ENCODE measurements at regions not wholly inside any gene's neighbourhood (a gene's known extent, or its start where the extent isn't known, plus 50 kb on each side); places are given as distances from the start of the nearest gene placed in this dataset.

GRCh38 chr3:164371681-164372080, 706.6 kb downstream of the SI start:
- no peak for TF ChIP-seq CTCF (IDR thresholded peaks at IDR 0.05; ENCODE audit: control insufficient read depth, insufficient read depth, low read depth, low read length, missing control alignments)
- DNase-seq (ENCODE audit: low read depth), result no peak

GRCh38 chr3:164370970-164371369, 707.3 kb downstream of the SI start:
- DNase-seq (ENCODE audit: low read depth), result no peak
- no peak for TF ChIP-seq CTCF (IDR thresholded peaks at IDR 0.05; ENCODE audit: control insufficient read depth, insufficient read depth, low read depth, low read length, missing control alignments)
- H3K4me3 ChIP-seq (ENCODE audit: control insufficient read depth, low read depth, low read length), result no peak overlapping the region

More at GRCh38 chr3:164371681-164372080, 706.6 kb downstream of the SI start:
- H3K4me3 ChIP-seq (ENCODE audit: control insufficient read depth, low read depth, low read length), result no peak overlapping the region

- TF ChIP-seq CTCF (IDR thresholded peaks at IDR 0.05; ENCODE audit: control insufficient read depth, insufficient read depth, low read depth, low read length, missing control alignments), result no peak
- no peak overlapping the region for H3K4me3 ChIP-seq (ENCODE audit: control insufficient read depth, low read depth, low read length)
Observed at GRCh38 chr3:164365242-164365641, 713.1 kb downstream of the SI start.

GRCh38 chr3:164364111-164364510, 714.2 kb downstream of the SI start:
- H3K4me3 ChIP-seq (ENCODE audit: control insufficient read depth, low read depth, low read length), result no peak overlapping the region
- DNase-seq (ENCODE audit: low read depth), result no peak
- no peak for TF ChIP-seq CTCF (IDR thresholded peaks at IDR 0.05; ENCODE audit: control insufficient read depth, insufficient read depth, low read depth, low read length, missing control alignments)

More at GRCh38 chr3:164365242-164365641, 713.1 kb downstream of the SI start:
- DNase-seq (ENCODE audit: low read depth), result no peak

GRCh38 chr3:164360738-164361406, 717.4 kb downstream of the SI start:
- TF ChIP-seq CTCF (IDR thresholded peaks at IDR 0.05; ENCODE audit: control insufficient read depth, insufficient read depth, low read depth, low read length, missing control alignments), result no peak
- no peak overlapping the region for H3K4me3 ChIP-seq (ENCODE audit: control insufficient read depth, low read depth, low read length)
- no peak for DNase-seq (ENCODE audit: low read depth)

GRCh38 chr3:164360078-164360578, 718.2 kb downstream of the SI start:
- no peak for TF ChIP-seq CTCF (IDR thresholded peaks at IDR 0.05; ENCODE audit: control insufficient read depth, insufficient read depth, low read depth, low read length, missing control alignments)
- H3K4me3 ChIP-seq (ENCODE audit: control insufficient read depth, low read depth, low read length), result no peak overlapping the region
- no peak for DNase-seq (ENCODE audit: low read depth)
